Suppressor macrophage treated with lipopolysaccharide for 4 hours (primary cell): ENCODE measurements at regions not wholly inside any gene's neighbourhood (a gene's known extent, or its start where the extent isn't known, plus 50 kb on each side); places are given as distances from the start of the nearest gene placed in this dataset.

Source experiments
- DNase-seq: peaks from one replicate; pipeline ENCODE4 v3.0.0-alpha.2; 2020

DNA sequence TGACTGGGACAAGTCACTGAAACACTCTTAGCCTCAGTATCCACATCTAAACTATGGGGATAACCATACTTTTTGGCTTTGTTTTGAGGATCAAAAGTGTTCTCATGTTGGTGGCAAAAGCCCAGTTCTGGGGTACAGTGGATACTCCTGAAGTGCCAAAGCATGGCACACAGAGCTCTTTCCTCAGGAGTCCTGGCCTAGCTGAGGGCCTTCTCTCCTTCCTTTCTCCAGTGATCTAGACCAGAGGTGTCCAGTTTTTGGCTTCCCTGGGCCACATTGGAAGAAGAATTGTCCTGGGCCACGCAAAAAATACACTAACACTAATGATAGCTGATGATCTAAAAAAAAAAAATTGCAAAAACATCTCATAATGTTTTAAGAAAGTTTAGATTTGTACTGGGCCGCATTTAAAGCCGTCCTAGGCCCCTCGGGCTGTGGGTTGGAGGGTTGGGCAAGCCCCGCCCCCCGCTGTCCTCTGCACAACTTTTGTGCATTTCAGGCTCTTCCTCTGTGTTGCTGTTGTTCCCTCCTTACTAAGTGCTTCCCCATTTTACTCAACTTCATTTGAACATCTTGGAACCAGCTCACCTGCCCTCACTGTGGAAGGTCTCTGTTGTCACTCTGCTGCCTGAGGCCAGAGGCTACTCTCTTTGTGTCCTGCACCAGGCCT is 337.0 kb downstream of the CYRIA start:
- DNase-seq = no peak

DNA sequence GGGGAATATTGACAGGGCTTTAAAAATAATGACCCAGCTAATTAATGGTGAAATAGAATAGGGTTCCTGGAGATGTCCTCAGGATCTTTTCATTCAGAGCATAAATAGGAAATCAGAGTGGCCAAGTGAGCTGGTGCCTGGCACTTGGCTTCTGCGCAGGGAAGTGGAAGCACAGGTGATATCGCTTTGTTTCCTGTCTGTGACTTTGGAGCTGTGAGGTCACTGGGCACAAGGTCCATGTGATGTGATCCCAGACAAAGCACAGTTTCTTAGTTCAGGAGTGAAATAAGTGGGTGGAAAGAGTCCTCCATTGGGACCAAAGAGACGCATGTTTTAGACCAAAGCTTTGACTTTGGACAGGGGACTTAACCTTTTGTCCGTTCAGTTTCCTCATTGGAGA is 338.3 kb downstream of the CYRIA start:
- DNase-seq = no peak

DNA sequence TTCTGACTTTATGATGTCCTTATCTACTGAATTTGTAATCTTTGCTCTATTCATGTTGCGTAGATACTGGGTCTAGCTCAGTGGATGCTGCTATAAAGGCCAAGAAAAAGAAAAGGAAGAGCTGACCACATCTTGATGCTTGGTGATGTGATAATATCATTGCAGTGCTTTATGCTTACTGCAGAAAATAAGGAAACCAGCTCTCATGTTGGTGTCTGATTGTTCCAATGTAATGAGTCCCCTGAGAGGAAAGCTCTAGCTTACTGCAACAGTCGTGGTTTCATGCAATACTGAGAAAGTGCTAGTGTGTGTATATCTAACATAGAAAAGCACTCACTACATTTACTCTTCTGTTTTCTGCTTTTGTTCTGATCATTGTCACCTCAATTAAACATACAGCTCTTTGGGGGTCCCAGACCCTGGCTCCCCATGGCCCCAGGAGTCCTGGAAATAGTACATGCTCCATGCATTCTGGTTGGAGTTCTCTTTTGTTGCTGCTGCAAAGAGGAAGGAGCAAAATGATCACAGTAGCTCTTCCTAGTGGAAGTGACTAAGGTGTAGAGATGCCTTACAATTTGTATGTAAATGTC is 338.8 kb downstream of the CYRIA start:
- no peak for DNase-seq

DNA sequence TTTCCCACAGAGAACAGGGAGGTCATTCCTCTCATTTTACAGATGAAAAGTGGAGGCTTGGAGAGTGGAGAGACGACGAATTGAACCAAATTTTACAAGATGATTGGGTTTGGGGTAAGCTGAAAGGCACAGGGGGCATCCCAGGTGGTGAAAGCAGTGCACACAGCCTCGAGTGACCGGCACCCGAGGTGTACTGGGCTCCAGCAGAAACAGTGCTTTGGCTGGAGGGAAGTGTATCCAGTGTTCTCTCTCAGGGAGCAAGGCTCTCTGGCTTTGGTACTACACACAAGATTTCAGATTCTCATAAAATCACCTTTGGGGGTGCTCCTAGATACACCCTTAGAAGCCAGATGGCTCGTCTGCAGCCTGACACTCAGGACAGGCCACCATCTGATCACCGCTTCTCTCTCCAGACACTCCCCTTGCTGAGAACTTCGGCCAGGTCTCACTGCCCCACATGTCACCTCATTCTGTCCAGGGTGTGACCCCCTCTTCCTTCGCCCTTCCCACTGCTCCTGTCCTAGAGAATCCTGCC is 339.6 kb downstream of the CYRIA start:
- no peak for DNase-seq

DNA sequence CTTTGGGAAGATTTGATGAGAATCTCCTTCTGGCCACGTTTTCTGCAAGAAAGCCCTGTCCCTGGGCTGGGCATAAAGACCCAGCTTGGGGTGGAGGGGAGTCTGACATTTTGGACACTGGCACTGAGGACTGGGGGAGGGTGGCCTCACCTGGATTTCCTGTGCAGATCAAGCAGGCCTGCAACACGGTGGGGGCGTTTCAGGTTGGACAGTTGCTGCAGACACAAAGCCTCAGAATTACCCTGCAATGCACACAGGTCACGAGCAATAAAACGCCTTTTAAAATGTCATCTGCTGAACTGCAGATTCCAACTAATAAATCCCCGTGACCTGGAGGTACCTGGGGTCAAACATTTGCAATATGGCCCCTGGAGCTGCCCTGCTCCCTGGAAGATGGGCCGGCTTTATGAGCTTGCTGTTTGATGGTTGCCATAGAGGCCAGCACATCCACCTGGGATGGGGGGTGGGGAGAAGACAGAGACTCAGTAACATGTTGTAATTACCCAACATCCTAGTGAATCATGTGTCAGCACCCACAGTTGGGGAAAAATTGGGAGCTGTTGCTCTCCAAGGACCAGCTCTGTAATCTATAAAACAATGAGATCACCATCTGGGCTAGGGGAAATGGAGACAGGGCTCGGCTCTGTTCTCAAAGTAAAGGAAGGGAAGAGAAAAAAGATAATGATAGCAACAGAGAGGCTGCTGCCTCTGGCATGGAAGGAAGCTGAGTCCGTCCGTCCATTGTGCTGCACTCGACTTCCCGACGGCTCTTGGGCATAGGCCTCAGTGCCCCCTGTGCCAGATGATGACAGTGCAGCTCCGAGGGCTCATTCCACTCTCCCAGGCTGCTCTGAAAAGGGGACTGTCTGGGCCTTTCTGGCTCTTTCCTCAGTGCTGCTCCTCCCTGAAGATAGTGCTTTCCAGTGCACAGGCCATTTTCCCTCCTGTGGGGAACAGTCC is 340.3 kb downstream of the CYRIA start:
- no peak for DNase-seq

DNA sequence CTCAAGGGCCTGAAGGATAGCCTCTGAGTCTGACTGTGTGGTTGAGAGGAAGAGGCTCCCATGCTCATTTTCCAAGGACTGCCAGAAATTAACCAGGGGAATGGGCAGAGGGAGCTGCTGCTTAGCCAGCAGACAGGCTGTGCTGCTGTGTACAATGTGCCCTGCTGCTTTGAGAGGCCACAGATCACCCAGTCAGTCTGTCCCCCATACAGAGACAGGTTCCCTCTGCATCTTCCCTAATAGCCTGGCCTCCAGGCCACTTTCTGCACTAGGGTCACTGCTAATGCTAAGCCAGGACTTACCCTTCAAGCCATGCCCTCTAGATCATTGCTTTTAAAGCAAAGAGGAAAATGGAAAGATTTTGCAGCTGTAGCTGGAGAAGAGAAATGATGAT is 341.1 kb downstream of the CYRIA start:
- no peak for DNase-seq

DNA sequence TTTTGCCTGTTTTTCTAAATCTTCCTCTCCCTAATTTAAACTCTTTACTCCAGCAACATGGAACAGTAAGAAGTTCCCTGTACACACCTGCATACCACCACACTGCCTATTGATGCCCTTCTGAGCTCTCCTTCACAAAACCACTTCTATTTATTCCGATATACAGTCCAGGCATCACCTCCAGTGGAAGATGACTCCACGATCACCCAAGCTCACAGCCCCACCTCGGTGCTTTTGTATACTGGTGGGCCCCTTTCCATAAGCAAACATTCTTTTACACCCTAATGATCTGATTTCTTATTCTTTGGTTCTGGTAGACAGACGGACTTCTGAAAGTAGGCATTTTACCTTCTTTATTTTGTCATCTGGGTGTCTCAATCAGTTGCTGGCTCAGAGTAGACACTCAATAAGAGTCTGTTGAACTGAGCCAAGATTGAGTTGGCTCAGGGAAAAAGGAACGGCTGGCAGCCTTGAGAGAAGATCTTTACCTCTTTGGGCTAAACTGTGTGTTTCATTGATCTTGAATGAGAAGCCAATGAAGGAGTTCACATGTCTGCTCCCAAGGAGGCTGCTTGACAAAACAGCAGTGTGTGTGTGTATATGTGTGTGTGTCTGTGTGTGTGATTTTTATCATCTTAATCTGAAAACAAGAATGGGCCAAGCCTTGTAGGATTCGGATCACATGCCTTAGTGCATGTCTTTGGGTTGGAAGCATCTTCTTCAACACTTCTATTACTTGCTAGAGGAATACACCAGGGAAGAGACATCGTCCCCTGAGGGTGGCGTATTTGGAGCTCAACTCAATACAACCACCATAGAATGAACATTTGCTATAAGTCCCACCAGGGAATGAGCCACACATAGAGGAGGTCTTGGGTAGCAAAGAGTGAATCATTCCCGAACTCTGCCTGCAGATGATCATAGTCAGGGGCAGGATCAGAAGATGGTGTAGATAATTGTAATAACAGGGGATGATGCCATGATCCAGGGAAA is 341.8 kb downstream of the CYRIA start:
- no peak for DNase-seq

DNA sequence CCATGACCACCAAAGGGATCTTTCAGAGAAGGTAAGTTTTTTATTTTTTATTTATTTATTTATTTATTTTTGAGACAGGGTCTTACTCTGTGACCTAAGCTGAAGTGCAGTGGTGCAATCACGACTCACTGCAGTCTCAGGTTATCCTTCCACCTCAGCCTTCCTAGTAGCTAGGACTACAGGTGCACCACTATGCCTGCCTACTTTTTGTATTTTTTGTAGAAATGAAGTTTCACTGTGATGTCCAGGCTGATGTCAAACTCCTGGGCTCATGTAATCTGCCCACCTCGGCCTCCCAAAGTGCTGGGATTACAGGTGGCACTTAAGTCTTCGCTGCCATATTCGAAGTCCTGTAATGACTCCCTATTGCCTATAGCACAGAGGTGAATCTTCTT is 342.5 kb downstream of the CYRIA start:
- DNase-seq = no peak

DNA sequence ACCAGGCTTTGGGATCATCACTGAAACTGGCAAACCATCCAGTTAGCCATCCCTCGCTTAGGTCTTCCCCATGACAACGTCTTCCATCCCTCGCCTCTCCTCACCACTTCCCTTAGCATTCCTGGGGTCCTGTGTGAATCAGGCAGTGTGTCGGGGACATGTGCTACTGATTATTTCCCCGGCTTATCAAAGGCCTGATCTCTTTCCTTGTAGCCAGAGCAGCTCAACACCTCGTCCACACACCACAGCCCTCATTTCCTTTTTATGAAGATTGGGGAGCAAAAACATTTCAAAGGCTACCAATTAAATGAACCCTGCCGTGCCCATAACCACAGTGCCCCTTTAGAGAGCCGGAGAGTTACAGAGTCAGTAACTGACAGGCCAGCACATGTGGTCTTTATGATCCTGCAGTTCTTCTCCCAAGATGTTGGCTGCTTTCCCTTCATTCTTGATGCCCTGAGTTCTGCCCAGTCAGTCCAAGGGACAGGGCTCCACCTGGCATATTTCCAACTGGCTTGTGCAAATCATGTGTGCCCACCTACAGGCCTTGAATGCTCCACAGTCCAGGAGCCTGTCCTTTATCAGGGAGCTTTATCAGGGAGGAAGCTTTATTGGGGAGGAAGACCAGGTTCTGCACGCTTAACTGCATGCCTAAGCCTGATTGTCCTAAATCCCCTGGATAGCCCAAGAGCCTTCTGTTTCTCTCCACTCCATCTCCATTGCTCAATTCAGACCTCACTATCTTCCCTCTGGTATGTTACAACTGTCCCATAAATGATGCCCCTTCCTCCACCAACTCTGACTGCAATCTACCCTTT is 343.1 kb downstream of the CYRIA start:
- DNase-seq = no peak

DNA sequence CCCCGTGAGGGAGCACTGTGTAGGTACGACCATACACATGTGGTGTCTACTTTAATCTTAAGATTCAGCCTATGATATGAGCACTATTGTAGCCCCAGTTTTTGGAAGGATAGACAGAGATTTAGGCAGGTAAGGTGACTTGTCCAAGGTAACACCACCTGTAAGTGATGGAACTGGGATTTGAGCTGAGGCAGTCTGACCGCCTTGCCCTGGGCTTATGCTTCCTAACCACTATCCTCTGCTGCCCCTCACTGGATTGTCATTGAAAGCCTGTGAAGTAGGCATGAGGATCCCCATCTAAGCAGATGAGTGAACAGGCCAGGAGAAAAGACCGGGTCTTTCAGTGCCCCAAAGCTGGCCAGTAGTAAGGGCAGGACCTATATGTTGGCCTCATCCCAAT is 343.8 kb downstream of the CYRIA start:
- no peak for DNase-seq

DNA sequence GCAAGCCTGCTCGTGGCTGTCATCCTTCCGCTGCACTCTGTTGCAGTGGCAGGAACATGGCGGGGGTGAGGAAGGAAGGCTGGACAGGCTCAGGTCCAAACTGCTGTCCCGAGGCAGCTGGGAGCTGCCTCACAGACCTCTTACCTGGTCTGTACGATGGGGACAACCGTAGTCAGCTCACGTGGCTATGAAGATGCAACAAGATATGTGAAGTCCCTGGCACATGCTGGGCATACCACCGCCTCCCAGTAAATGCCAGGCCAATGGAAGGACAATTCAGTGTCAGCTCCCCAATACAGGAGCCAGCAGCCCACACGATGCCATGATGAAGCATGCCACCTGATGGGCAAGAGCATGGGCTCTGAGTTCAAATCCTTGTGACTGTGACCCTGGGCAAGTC is 344.4 kb downstream of the CYRIA start:
- DNase-seq = no peak

DNA sequence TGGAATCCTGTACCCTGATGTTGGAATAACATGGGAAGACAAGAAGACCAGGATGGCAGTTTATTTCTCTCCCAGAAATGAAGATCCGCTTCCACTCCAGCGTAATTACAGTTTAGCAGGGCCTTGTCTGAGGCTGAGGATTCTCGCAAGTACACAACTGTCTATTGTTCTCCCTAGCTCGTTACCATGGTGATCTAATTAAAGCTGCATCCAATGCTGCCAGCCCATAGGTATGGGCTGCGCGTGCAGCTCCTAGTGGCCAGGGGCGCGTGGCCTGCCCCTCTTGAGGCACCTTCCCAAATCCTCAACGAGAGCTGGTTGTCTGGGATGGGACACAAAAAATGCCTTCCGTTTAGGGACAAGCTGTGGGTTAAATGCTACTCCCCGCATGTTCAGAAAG is 344.9 kb downstream of the CYRIA start:
- no peak for DNase-seq

DNA sequence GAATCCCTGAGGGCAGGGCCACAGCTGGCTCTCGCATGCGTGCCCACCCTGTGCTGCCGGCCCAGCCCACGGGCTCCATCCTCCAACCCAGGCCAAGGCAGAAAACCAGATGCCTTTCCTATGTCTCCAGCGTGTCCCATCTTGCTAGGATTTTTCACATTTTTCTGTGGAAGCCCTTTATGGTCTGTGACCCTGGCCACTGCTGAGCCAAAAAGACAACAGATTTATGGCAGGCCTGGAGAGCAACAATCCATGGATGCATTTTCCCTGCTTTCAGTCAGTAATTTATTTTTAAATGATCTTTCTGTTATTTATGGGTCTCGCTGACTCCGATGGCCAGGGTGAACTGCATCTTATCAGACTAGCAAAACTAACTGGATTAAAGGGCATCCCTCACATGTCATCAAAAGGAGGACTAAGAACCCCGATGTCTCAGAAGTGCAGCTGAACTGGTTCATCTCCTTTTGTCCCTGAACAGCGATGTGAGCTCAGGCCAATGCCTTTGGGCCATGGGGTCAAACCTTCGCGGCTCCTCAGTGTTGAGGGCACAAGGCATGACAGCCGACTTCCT is 346.0 kb downstream of the CYRIA start:
- DNase-seq = no peak

DNA sequence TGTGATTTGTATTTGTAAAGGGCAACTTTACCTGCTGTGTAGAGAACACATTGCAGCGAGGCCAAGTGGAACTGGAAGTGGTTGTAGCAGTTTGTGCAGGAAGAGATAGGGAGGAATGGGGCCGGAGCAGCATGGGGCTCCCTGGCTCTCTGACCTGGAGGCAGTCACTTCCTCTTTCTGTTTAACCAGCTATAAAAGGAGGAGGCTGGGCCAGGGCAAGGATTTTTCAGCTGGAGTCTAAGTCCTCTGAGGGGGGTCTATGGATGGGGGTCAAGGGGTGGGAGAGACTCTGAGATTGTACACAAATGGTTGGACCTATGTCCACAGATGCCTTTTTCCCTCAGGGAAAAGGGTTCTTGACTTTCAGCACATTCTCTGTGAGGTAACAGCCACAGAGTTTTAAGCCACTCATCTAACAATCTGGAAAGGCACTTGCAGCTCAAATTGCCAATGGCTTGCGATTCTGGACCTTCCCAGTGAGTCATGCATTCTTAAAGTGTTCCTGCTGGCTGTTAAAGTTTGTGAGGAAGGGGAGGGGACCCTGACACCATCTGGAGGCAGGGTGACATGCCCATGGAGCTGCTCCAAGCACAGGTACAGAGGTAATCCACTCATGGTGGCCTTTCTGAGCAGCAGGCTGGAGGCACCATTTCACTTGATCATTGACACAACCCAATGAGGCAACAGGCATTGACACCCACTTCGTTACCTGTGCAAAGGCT is 347.0 kb downstream of the CYRIA start:
- peak; percentile 14 for DNase-seq

DNA sequence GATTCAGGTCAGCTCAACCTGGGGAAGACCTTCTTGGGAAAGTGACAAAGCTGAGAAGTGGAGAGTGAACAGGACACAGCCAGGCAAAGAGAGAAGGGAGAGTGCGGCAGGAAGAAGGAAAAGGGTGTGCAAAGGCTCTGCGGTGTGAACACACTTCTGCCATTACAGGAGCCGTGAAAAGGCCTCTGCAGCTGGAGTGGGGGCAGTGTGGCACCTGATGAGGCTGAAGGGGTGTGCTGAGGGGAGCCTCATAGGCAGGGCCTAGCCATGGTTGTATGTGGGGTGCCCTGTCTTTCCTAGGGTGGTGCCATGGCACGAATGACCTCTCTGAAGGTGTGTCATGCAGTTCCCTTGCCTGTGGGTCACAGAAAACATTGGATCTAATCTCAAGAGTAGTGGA is 347.6 kb downstream of the CYRIA start:
- no peak for DNase-seq

DNA sequence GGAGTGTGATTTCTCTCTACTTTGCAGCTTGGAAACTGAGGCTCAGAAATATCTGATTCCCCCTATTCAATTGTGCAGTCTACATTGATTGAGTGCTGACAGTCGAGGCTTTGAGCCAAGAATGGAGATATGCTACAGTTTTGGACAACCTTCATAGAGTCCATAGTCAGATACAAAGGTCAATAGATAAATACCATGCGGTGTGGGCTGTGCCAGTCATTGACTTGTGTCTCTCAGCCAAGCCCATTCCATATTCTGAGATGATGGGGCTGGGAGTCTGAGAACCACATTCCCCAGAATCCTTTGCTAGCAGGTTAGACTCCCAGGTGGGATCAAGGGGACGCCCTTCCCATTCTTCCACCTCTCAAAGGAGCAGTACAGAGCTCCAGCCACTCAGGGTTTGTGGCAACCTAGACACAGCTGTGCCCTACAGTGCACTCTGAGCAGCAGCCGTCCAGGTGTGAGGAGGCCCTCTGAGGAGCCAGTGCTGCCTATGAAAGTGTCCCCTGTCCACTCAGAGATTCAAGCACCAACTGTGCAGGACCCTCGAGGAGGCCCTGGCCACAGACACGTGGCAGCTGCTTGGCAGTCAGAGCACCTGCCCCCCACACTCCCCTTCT is 348.3 kb downstream of the CYRIA start:
- no peak for DNase-seq

DNA sequence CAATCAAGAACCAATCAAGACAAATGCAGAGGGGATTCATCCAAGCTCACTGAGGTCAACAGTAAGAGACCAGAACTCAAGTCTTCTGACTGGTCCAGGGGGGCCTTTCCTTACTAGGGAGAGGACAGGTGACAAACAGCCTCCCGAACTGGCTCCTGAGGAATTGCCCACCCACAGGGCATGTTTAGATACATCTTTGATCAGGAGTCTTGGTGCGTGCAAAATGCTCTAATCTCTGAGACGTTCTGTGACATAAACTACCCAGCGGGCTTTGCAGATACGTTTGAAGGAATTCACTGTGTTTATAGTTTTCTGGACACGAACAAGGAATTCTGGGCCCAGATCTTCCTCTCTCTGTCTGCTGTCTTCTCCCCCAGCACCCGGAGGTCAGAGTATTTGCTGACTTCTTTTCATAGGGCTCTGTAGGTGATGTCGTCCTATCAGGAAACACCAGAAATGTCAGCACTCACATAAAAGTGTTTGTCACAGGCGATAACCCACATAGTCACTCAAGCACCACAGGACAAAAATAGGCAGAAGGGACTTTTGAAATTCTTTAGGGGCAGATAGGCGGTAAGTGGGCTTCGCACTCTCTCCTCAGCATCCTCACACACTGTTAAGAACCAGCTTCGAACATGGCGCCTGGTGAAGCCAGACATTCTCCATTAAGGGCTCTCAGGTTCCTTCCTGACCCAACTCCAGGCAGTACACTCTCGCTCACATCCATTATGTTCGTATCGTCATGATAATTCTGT is 349.0 kb downstream of the CYRIA start:
- no peak for DNase-seq

DNA sequence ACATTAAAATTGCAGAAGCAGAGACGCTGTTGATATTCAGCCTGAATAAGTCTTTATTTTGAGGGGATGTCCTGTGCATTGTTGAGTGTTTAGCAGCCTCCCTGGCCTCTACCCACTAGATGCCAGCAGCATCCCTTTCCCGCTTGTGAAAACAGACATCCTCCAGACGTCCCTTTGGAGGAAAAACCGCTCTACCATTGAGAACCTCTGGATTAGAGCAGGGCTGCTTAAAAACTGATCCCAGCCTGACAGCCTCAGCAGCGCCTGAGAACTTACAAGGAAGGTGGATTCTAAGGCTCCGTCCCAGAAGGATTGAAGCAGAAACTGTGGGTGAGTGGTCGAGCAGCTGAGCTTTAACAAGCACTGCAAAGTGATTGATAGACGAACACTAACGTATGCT is 349.7 kb downstream of the CYRIA start:
- no peak for DNase-seq

DNA sequence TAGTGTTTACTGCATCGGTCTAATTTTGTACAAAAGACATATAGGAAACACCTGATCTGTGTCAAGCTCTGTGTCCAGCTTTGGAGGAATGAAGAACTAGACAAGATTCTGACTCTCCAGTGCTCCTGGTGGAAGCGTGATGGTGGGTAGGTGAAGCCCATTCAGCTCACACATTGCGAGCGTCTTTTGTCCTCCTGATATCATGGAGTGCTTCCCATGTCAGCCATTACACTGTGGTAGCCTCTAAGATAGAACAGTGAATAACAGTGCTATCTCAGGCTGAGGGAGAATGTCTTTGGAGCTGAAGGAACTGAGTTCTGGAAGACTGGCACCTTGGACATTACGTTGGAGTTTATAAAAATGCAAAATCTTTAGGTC is 350.2 kb downstream of the CYRIA start:
- DNase-seq = no peak
